Natural killer cell (primary cell): ENCODE measurements at regions not wholly inside any gene's neighbourhood (a gene's known extent, or its start where the extent isn't known, plus 50 kb on each side); places are given as distances from the start of the nearest gene placed in this dataset.

Source experiments
- ATAC-seq, 3 donors: fragments of 150-1000 bp in 2 of 3; fragments of 200-7000 bp in 1 of 3; cut with Tn5 transposase; 1 replicate in 1 of 3; 2 replicates in 2 of 3; pipeline ENCODE4 v1.10.0; 2021; ENCODE audit warnings: mild to moderate bottlenecking in 2 of 3, moderate library complexity in 2 of 3
- DNase-seq, 2 donors: peaks; one replicate each; pipeline versions ENCODE4 v3.0.0 to v3.0.0-alpha.2; 2013 to 2021; ENCODE audit warnings: mixed read lengths in 1 of 2
- H3K27ac ChIP-seq: one replicate; pipeline ENCODE4 v1.5.1; 2013; ENCODE audit warnings: mild to moderate bottlenecking, low read length
- H3K27me3 ChIP-seq: one replicate; pipeline ENCODE4 v1.6.1; 2013; ENCODE audit warnings: low read length; ENCODE audit not compliant: control insufficient read depth, insufficient read depth
- H3K36me3 ChIP-seq: one replicate; pipeline ENCODE4 v1.6.1; 2013; ENCODE audit warnings: low read length; ENCODE audit not compliant: control insufficient read depth, insufficient read depth
- H3K4me1 ChIP-seq: one replicate; pipeline ENCODE4 v1.6.1; 2013; ENCODE audit warnings: low read length; ENCODE audit not compliant: control insufficient read depth, insufficient read depth
- H3K4me3 ChIP-seq: one replicate; pipeline ENCODE4 v1.5.1; 2013; ENCODE audit warnings: low read length
- H3K9me3 ChIP-seq: one replicate; pipeline ENCODE4 v1.6.1; 2013; ENCODE audit warnings: low read length; ENCODE audit not compliant: control insufficient read depth, insufficient read depth
- H3K27ac Mint-ChIP-seq, 2 donors: one replicate each; pipeline ENCODE4 v1.8.0; 2022; ENCODE audit warnings: mild to moderate bottlenecking in 2 of 2, mixed read lengths in 2 of 2, moderate library complexity in 1 of 2
- H3K27me3 Mint-ChIP-seq, 2 donors: one replicate each; pipeline ENCODE4 v1.8.0; 2022; ENCODE audit warnings: low read depth in 2 of 2, mixed read lengths in 2 of 2
- H3K36me3 Mint-ChIP-seq: one replicate; pipeline ENCODE4 v1.8.0; 2022; ENCODE audit warnings: mixed read lengths
- H3K4me1 Mint-ChIP-seq, 2 donors: one replicate each; pipeline ENCODE4 v1.8.0; 2022; ENCODE audit warnings: mixed read lengths in 2 of 2
- H3K4me3 Mint-ChIP-seq: one replicate; pipeline ENCODE4 v1.8.0; 2022; ENCODE audit warnings: mild to moderate bottlenecking, moderate library complexity, mixed read lengths
- H3K9me3 Mint-ChIP-seq, 2 donors: one replicate each; pipeline ENCODE4 v1.8.0; 2022; ENCODE audit warnings: mixed read lengths in 2 of 2
- CTCF ChIP-seq: fragments of 200-600 bp; IDR thresholded peaks from one replicate; pipeline ENCODE4 v1.8.0; 2022; ENCODE audit warnings: antibody characterized with exemption
- WGBS: methylation state at CpG from one replicate; pipeline ENCODE4 v1.1.7; 2013; ENCODE audit warnings: missing lambda C conversion rate; ENCODE audit not compliant: insufficient coverage; 5-methylcytosine and 5-hydroxymethylcytosine counted together
- intact Hi-C: fragments of 100-400 bp; cut with micrococcal nuclease; formaldehyde crosslinking; loops from one replicate; pipeline ENCODE4 v1.14.2; 2022

GRCh38 chr6:92196325-92196724, 1223.0 kb downstream of the EPHA7 start:
- no peak for TF ChIP-seq CTCF
- Mint-ChIP-seq H3K27me3 (no peaks in the 10 kb centered on the region), H3K27ac (no peak overlapping the region), H3K4me1 (no peaks in the 10 kb centered on the region), H3K9me3 (peaks cover 10 to 12% of the 10 kb centered on the region in 2 donors), H3K36me3 (peaks cover 10% of the 10 kb centered on the region), H3K4me3 (no peak overlapping the region)
- intact Hi-C loops, result no loop called here
- no peak overlapping the region for H3K27ac ChIP-seq
- DNase-seq (no peak), ATAC-seq (no peak)
- peaks cover 5% of the 10 kb centered on the region for H3K9me3 ChIP-seq
- no peaks in the 10 kb centered on the region for H3K36me3 ChIP-seq
- H3K27me3 ChIP-seq, result no peaks in the 10 kb centered on the region
- H3K4me1 ChIP-seq, result no peaks in the 10 kb centered on the region
- H3K4me3 ChIP-seq, result no peak overlapping the region
- 38% methylated on average over 1 of the region's 2 CpGs for WGBS

GRCh38 chr6:92195796-92196195, 1223.6 kb downstream of the EPHA7 start:
- Histone ChIP-seq H3K36me3 (no peaks in the 10 kb centered on the region), H3K27ac (no peak overlapping the region), H3K9me3 (peaks cover 5% of the 10 kb centered on the region), H3K4me1 (no peaks in the 10 kb centered on the region), H3K27me3 (no peaks in the 10 kb centered on the region), H3K4me3 (no peak overlapping the region)
- DNase-seq (no peak), ATAC-seq (no peak)
- Mint-ChIP-seq H3K36me3 (peaks cover 10% of the 10 kb centered on the region), H3K9me3 (peaks cover 10 to 15% of the 10 kb centered on the region in 2 donors), H3K4me1 (no peaks in the 10 kb centered on the region), H3K27me3 (no peaks in the 10 kb centered on the region), H3K27ac (no peak overlapping the region), H3K4me3 (no peak overlapping the region)
- WGBS, result 82% methylated on average over 5 of the region's 5 CpGs
- intact Hi-C loops, result no loop called here
- TF ChIP-seq CTCF, result no peak

GRCh38 chr6:92188016-92188415, 1231.3 kb downstream of the EPHA7 start:
- Mint-ChIP-seq H3K27ac (no peak overlapping the region), H3K9me3 (peaks cover 12 to 13% of the 10 kb centered on the region in 2 donors), H3K4me3 (no peak overlapping the region), H3K27me3 (no peaks in the 10 kb centered on the region), H3K36me3 (peaks cover 10% of the 10 kb centered on the region), H3K4me1 (no peaks in the 10 kb centered on the region)
- intact Hi-C loops, result no loop called here
- no peak overlapping the region for H3K4me3 ChIP-seq
- DNase-seq, result no peak
- TF ChIP-seq CTCF, result no peak
- H3K36me3 ChIP-seq, result no peaks in the 10 kb centered on the region
- H3K4me1 ChIP-seq, result no peaks in the 10 kb centered on the region
- H3K9me3 ChIP-seq, result no peaks in the 10 kb centered on the region
- H3K27me3 ChIP-seq, result no peaks in the 10 kb centered on the region
- no peak overlapping the region for H3K27ac ChIP-seq
- 88% methylated on average over 1 of the region's 1 CpG for WGBS
- no peak for ATAC-seq

- Mint-ChIP-seq H3K9me3 (peaks cover 8 to 12% of the 10 kb centered on the region in 2 donors), H3K27me3 (no peaks in the 10 kb centered on the region), H3K36me3 (no peaks in the 10 kb centered on the region), H3K4me1 (no peaks in the 10 kb centered on the region), H3K4me3 (no peak overlapping the region), H3K27ac (no peak overlapping the region)
- TF ChIP-seq CTCF, result no peak
- DNase-seq, result no peak
- WGBS, result 93% methylated on average over 2 of the region's 3 CpGs
- Histone ChIP-seq H3K9me3 (no peaks in the 10 kb centered on the region), H3K36me3 (no peaks in the 10 kb centered on the region), H3K4me1 (no peaks in the 10 kb centered on the region), H3K27ac (no peak overlapping the region), H3K27me3 (no peaks in the 10 kb centered on the region), H3K4me3 (no peak overlapping the region)
- no peak for ATAC-seq
- intact Hi-C loops, result no loop called here
Observed at GRCh38 chr6:92184933-92185332, 1234.4 kb downstream of the EPHA7 start.
